Endodermal cell (in vitro differentiated cells): ENCODE measurements at regions not wholly inside any gene's neighbourhood (a gene's known extent, or its start where the extent isn't known, plus 50 kb on each side); places are given as distances from the start of the nearest gene placed in this dataset.

Experiments
- DNase-seq: peaks from one replicate; pipeline ENCODE4 v3.0.0-alpha.2; 2017
- H3K27ac ChIP-seq: 2 replicates; pipeline ENCODE4 v1.5.1; 2013; ENCODE audit warnings: mild to moderate bottlenecking, low read depth, low read length, moderate library complexity
- H3K27me3 ChIP-seq: 2 replicates; pipeline ENCODE4 v1.6.1; 2013; ENCODE audit warnings: mild to moderate bottlenecking, low read length, moderate library complexity; ENCODE audit not compliant: insufficient read depth, control insufficient read depth, poor library complexity, severe bottlenecking
- H3K36me3 ChIP-seq: 2 replicates; pipeline ENCODE4 v1.7.0; 2013; ENCODE audit warnings: mild to moderate bottlenecking, low read length, moderate library complexity; ENCODE audit not compliant: control insufficient read depth, insufficient read depth
- H3K4me1 ChIP-seq: one replicate; pipeline ENCODE4 v1.7.0; 2013; ENCODE audit warnings: low read length; ENCODE audit not compliant: control insufficient read depth, insufficient read depth
- H3K4me3 ChIP-seq: 2 replicates; pipeline ENCODE4 v1.5.1; 2013; ENCODE audit warnings: mild to moderate bottlenecking, low read length, moderate library complexity
- H3K9ac ChIP-seq: 2 replicates; pipeline ENCODE4 v1.6.1; 2013; ENCODE audit warnings: mild to moderate bottlenecking, low read length, moderate library complexity; ENCODE audit not compliant: poor library complexity, severe bottlenecking; ENCODE audit errors: extremely low read depth
- H3K9me3 ChIP-seq: 2 replicates; pipeline ENCODE4 v1.6.1; 2013; ENCODE audit warnings: mild to moderate bottlenecking, low read length, moderate library complexity; ENCODE audit not compliant: control insufficient read depth
- H3K27ac Mint-ChIP-seq: 2 replicates; pipeline ENCODE4 v1.8.0; 2020; ENCODE audit warnings: mixed read lengths
- H3K27me3 Mint-ChIP-seq: 2 replicates; pipeline ENCODE4 v1.8.0; 2021; ENCODE audit warnings: mild to moderate bottlenecking, mixed read lengths; ENCODE audit not compliant: insufficient read depth
- H3K36me3 Mint-ChIP-seq: 2 replicates; pipeline ENCODE4 v1.8.0; 2020; ENCODE audit warnings: low read depth, mixed read lengths
- H3K4me1 Mint-ChIP-seq: 2 replicates; pipeline ENCODE4 v1.8.0; 2020; ENCODE audit warnings: mixed read lengths
- H3K4me3 Mint-ChIP-seq: 2 replicates; pipeline ENCODE4 v1.8.0; 2020; ENCODE audit warnings: mild to moderate bottlenecking, moderate library complexity, mixed read lengths
- H3K9me3 Mint-ChIP-seq: 2 replicates; pipeline ENCODE4 v1.8.0; 2020; ENCODE audit warnings: mild to moderate bottlenecking, mixed read lengths
- WGBS, 2 experiments: methylation state at CpG; one replicate each; pipeline versions ENCODE4 v1.1.5 to v1.1.7; 2013; ENCODE audit warnings: missing lambda C conversion rate in 2 of 2, mixed read lengths in 1 of 2; ENCODE audit not compliant: insufficient coverage in 1 of 2, insufficient read length in 1 of 2; 5-methylcytosine and 5-hydroxymethylcytosine counted together
- TF ChIP-seq, protein P1 (sequence below): fragments of 200-600 bp; sonication (generic); conservative IDR thresholded peaks from 2 replicates; pipeline ENCODE4 v1.5.0; 2021; ENCODE audit warnings: antibody characterized with exemption, mild to moderate bottlenecking

DNA sequence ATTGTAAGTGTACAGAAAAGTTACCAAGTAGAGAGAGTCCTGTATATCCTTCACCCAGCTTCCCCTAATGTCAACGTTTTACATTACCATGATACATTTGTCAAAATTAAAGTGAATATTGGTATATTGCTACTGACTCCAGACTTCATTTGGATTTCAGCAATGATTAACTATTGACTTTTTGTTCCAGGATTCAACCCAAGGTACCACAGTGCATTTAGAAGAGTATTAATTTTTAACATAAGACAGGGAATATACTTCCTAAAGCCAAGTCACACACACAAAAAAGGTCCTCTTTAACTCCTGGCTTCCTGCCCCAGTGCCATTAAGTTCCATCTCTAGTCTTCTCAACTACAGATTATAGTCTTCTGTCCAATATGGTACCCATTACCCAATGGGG, 75.5 kb upstream of the RBM19 start:
- WGBS, 2 experiments = 80% methylated on average over 1 of the region's 1 CpG; no CpG with 5 or more reads in 1 of the 2 experiments
- no peak overlapping the region for H3K4me3 Mint-ChIP-seq
- H3K27ac Mint-ChIP-seq = no peak overlapping the region
- TF ChIP-seq, protein P1, sequence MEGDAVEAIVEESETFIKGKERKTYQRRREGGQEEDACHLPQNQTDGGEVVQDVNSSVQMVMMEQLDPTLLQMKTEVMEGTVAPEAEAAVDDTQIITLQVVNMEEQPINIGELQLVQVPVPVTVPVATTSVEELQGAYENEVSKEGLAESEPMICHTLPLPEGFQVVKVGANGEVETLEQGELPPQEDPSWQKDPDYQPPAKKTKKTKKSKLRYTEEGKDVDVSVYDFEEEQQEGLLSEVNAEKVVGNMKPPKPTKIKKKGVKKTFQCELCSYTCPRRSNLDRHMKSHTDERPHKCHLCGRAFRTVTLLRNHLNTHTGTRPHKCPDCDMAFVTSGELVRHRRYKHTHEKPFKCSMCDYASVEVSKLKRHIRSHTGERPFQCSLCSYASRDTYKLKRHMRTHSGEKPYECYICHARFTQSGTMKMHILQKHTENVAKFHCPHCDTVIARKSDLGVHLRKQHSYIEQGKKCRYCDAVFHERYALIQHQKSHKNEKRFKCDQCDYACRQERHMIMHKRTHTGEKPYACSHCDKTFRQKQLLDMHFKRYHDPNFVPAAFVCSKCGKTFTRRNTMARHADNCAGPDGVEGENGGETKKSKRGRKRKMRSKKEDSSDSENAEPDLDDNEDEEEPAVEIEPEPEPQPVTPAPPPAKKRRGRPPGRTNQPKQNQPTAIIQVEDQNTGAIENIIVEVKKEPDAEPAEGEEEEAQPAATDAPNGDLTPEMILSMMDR = no peak
- H3K9me3 ChIP-seq = no peaks in the 10 kb centered on the region
- no peak overlapping the region for H3K27ac ChIP-seq
- peaks cover 41% of the 10 kb centered on the region for H3K27me3 ChIP-seq
- no peak overlapping the region for H3K9ac ChIP-seq
- no peak for DNase-seq
- no peaks in the 10 kb centered on the region for H3K36me3 ChIP-seq
- peaks cover 13% of the 10 kb centered on the region for H3K9me3 Mint-ChIP-seq
- peaks cover 13% of the 10 kb centered on the region for H3K4me1 Mint-ChIP-seq
- peaks cover 6% of the 10 kb centered on the region for H3K4me1 ChIP-seq
- H3K4me3 ChIP-seq = no peak overlapping the region
- H3K27me3 Mint-ChIP-seq = peaks cover 33% of the 10 kb centered on the region
- no peaks in the 10 kb centered on the region for H3K36me3 Mint-ChIP-seq

DNA sequence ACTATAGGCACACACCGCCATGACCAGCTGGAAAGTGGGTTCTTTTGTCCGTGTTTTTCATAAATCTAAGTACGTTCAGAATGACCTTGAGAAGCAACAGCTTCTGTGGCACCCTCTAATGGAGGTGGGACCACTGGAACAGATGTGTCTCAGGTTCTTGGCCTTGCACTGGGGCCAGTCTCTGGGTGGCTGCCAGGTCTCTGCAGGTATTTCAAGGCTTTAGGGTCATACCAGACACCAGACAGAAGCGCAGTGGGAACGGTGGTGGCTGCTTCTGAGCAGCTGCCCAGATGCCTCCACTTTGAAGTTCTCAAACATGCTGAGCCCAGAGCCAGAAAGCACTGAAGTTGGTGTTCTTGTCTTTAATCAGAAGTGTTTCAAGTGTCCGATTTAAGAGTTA, 75.0 kb upstream of the RBM19 start:
- Histone ChIP-seq H3K4me3 (no peak overlapping the region), H3K36me3 (no peaks in the 10 kb centered on the region), H3K9me3 (no peaks in the 10 kb centered on the region), H3K27me3 (peaks cover 41% of the 10 kb centered on the region), H3K27ac (no peak overlapping the region), H3K9ac (no peak overlapping the region), H3K4me1 (peaks cover 4% of the 10 kb centered on the region)
- no peak for DNase-seq
- WGBS, 2 experiments = 91 to 92% methylated on average over 6 of the region's 6 CpGs
- Mint-ChIP-seq H3K27ac (no peak overlapping the region), H3K27me3 (peaks cover 33% of the 10 kb centered on the region), H3K4me1 (peaks cover 9% of the 10 kb centered on the region), H3K4me3 (no peak overlapping the region), H3K9me3 (peaks cover 13% of the 10 kb centered on the region), H3K36me3 (no peaks in the 10 kb centered on the region)
- TF ChIP-seq, protein P1 = no peak

DNA sequence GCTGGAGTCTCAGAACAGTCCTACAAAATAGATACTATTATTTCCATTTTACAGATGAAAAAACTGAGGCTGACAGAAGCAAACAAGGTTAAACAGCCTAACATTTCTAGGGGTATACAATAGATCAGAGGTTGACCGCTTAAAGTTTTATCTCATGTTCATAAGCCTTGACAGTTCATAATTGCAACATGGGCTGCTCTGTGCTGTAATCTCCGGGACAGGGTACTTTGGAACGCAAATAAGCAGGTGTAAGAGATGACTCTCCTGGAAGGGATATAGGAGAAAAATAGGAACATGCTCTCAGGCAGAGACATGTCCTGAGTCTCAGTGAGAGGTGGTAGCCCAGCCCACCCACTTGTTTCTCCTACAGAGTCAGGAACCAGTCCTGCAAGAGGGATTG, 72.8 kb upstream of the RBM19 start:
- DNase-seq = no peak
- Mint-ChIP-seq H3K4me1 (no peaks in the 10 kb centered on the region), H3K36me3 (no peaks in the 10 kb centered on the region), H3K27ac (no peak overlapping the region), H3K27me3 (peaks cover 43% of the 10 kb centered on the region), H3K9me3 (peaks cover 13% of the 10 kb centered on the region), H3K4me3 (no peak overlapping the region)
- no peak overlapping the region for H3K27ac ChIP-seq
- no peaks in the 10 kb centered on the region for H3K9me3 ChIP-seq
- no peak overlapping the region for H3K9ac ChIP-seq
- WGBS, 2 experiments = 88% methylated on average over 1 to 3 of the region's 3 CpGs
- peaks cover 33% of the 10 kb centered on the region for H3K27me3 ChIP-seq
- TF ChIP-seq, protein P1 = no peak
- H3K4me3 ChIP-seq = no peak overlapping the region
- H3K4me1 ChIP-seq = no peaks in the 10 kb centered on the region
- no peaks in the 10 kb centered on the region for H3K36me3 ChIP-seq
